GM12864 (cell line): ENCODE measurements at regions not wholly inside any gene's neighbourhood (a gene's known extent, or its start where the extent isn't known, plus 50 kb on each side); places are given as distances from the start of the nearest gene placed in this dataset.

ENCODE experiments used
- DNase-seq: peaks from one replicate; pipeline ENCODE4 v3.0.0-alpha.2; 2011; ENCODE audit warnings: low read depth
- H3K4me3 ChIP-seq: 2 replicates; pipeline ENCODE4 v1.5.1; 2011; ENCODE audit warnings: mild to moderate bottlenecking, low read depth, low read length, control low read depth
- TF ChIP-seq, protein P1 (sequence below): IDR thresholded peaks from 2 replicates; pipeline ENCODE4 v1.5.1; 2011; ENCODE audit warnings: low read depth, mild to moderate bottlenecking, moderate library complexity, low read length, control low read depth, inconsistent platforms; ENCODE audit errors: missing control alignments

DNA sequence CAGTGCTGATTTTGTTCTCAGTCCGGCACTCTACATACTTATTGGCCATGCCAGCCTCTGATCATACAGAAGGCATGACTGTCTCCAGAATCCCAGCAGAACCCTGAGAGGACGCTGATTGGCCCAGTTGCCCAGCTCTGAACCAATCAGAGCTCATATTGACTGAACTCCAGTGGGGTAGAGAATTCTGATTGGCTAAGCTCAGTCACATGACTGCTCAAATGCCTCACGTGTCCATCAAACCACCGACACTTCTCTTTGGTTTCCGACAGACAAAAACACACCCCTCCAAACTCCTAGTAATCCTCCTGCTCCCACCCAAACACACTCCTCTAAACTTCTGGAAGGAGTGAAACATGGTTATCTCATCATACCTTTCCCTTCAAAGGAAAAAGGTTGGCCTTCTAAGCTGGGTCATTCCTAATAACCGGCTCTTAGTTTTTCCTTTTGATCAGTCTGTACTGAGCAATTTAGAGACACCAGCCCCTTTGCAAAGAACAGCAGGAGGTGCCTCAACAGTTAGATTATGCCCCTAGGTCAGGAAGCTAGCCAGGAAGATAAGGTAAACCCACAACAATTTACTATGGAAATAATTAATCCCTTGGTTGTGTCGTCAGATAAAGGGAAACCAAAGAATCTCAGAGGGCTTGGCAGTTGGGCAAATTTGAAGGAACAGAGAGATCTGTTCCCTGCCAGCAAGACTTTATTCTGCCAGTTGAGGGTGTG, 187.8 kb downstream of the TLE3 start:
- no peak for DNase-seq
- TF ChIP-seq, protein P1, sequence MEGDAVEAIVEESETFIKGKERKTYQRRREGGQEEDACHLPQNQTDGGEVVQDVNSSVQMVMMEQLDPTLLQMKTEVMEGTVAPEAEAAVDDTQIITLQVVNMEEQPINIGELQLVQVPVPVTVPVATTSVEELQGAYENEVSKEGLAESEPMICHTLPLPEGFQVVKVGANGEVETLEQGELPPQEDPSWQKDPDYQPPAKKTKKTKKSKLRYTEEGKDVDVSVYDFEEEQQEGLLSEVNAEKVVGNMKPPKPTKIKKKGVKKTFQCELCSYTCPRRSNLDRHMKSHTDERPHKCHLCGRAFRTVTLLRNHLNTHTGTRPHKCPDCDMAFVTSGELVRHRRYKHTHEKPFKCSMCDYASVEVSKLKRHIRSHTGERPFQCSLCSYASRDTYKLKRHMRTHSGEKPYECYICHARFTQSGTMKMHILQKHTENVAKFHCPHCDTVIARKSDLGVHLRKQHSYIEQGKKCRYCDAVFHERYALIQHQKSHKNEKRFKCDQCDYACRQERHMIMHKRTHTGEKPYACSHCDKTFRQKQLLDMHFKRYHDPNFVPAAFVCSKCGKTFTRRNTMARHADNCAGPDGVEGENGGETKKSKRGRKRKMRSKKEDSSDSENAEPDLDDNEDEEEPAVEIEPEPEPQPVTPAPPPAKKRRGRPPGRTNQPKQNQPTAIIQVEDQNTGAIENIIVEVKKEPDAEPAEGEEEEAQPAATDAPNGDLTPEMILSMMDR, result no peak
- no peak overlapping the region for H3K4me3 ChIP-seq

DNA sequence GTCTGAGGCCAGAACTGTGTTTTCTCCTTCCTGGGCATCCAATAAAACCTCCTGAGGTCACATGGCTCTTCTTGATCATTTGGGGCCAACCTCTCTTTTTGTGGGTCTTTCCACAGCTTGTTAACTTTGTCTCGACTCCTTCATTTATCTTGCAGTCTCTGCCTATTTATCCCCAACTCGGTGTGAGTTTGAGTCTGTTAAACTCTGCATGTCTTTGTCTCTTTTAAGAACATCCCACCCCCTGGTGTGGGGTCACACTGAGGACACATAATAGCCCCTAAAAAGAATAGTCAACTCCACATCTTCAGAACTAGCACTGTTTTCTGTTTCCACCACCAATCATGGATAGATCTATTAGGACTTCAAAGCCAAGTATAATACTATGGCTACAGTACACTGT, 187.2 kb downstream of the TLE3 start:
- no peak overlapping the region for H3K4me3 ChIP-seq
- TF ChIP-seq, protein P1, result no peak
- DNase-seq, result no peak

DNA sequence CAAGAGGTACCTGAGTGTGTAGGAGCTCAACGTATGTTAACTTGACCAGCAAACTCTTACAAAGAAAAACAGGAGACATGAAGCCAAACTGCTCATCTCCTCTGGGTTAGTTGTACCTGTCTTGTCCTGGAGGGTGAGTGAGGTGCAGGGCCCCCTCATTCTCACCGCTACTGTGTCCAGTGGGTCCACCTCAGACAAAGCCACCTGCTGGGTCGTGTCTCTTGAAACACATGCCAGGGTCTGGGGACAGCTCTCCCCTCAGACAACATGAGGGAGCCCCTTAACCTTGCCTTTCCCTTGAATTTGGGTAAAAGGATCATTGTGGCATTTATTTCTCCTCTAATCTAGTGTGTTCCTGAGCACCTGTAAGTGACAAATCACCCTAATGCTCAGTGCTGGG, 185.6 kb downstream of the TLE3 start:
- TF ChIP-seq, protein P1, result no peak
- H3K4me3 ChIP-seq, result no peak overlapping the region
- no peak for DNase-seq

DNA sequence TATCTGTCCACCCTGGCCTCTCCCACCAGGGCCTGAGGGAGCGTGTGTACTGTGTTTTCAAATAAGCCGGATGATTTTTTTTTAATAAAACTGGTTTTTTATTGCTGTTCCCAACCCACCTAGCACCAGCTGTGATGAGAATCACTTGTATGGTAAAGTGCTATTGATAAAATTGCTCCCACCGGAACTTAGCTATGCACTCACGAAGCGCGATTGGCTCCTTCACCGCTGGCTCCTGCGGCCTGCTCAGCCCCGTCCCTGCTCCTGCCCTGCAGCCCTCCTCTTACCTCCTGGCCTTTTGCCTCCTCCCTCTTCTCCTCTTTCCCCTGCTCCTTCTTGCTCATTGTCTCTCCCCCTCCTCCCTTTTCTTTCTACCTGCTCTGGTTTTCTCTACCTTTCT, 183.7 kb downstream of the TLE3 start:
- no peak overlapping the region for H3K4me3 ChIP-seq
- DNase-seq, result no peak
- TF ChIP-seq, protein P1, result no peak

DNA sequence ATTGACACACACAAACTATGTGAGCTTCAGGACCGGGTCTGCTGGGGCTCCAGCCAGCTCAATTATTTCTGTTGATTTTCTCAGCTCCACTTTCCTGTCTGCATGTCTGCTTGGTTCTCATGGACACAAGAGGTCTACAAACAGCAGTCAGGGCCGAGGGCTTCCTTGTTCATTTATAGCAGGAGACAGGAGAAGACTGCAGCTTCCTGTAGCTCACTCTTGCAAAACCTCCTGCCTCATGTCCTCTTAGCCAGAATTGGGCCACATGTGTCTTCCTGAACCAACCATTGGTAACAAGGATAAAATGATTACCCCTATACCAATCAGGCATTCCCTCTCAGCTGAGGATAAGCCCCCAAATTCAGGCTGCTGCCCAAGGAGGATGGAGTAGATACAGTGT, 182.8 kb downstream of the TLE3 start:
- TF ChIP-seq, protein P1, result no peak
- DNase-seq, result no peak
- H3K4me3 ChIP-seq, result no peak overlapping the region

DNA sequence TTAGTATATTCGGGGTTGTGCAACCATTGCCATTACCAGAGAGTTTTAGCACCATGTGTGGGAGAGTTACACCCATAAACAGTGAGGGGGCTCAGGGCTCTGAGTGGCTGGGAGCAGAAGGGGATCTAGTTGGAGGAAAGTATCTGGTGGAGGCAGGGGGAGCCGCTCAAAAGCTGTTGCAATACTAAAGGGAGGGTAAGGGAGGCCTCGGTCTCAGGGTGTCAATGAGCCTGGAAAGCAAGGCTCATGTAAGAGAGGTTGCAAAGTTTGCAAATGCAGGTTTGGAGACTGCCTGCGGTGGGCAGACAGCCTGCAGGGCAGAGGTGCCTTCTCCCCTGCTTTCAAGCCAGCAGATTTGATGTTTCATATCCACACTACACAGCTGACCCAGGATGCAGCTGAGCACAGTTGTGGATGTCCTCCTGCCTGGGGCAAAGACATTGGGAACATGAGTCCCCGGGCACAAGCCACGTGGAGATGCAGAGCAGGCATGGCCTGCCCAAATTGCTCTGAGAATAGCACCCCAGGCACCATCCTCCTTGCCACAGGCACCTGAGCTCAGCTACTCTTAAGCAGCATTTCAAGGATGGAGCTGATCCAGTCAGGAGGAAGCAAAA, 181.4 kb downstream of the TLE3 start:
- no peak overlapping the region for H3K4me3 ChIP-seq
- TF ChIP-seq, protein P1, result no peak
- no peak for DNase-seq

DNA sequence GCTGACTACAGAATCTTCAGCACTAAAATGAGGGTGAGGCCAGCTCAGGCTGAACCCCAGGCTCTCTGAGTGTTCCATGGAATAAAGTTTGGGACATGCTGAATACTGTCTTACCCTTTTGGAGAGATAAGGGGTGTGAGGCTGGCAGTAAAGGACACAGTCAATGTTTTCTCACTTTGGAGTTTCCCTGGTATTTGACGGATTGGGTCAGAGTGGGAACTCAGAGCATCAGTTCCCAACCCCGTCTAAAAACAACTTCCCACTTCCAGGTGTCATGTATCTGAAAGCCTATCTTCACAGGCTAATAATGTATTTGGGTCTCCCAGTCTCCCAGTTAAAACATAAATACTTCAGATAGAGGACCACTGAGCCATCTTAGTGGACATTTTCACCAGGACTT, 180.7 kb downstream of the TLE3 start:
- DNase-seq, result no peak
- H3K4me3 ChIP-seq, result no peak overlapping the region
- TF ChIP-seq, protein P1, result no peak
